Progenitor cell of endocrine pancreas (in vitro differentiated cells): ENCODE measurements at regions not wholly inside any gene's neighbourhood (a gene's known extent, or its start where the extent isn't known, plus 50 kb on each side); places are given as distances from the start of the nearest gene placed in this dataset.

Source experiments
- DNase-seq: peaks from one replicate; pipeline ENCODE4 v3.0.0; 2021; ENCODE audit warnings: low spot score; ENCODE audit not compliant: unreplicated experiment
- H3K27ac Mint-ChIP-seq: 2 replicates; pipeline ENCODE4 v1.8.0; 2021; ENCODE audit warnings: mild to moderate bottlenecking, moderate library complexity, mixed read lengths
- H3K27me3 Mint-ChIP-seq: 2 replicates; pipeline ENCODE4 v1.8.0; 2021; ENCODE audit warnings: mixed read lengths
- H3K36me3 Mint-ChIP-seq: 2 replicates; pipeline ENCODE4 v1.8.0; 2022; ENCODE audit warnings: mixed read lengths; ENCODE audit not compliant: insufficient read depth
- H3K4me1 Mint-ChIP-seq: 2 replicates; pipeline ENCODE4 v1.8.0; 2021; ENCODE audit warnings: low read depth, mixed read lengths
- H3K4me3 Mint-ChIP-seq: 2 replicates; pipeline ENCODE4 v1.8.0; 2021; ENCODE audit warnings: low read depth, mild to moderate bottlenecking, moderate library complexity, mixed read lengths
- H3K9me3 Mint-ChIP-seq: 2 replicates; pipeline ENCODE4 v1.8.0; 2021; ENCODE audit warnings: low read depth, mixed read lengths
- CTCF ChIP-seq: fragments of 200-600 bp; sonication (generic); IDR thresholded peaks from one replicate; pipeline ENCODE4 v1.5.0; 2021; ENCODE audit warnings: antibody characterized with exemption, mild to moderate bottlenecking; ENCODE audit not compliant: unreplicated experiment

GRCh38 chr10:24009736-24010135, 199.2 kb upstream of the KIAA1217 start:
- Mint-ChIP-seq H3K27me3 (no peaks in the 10 kb centered on the region), H3K27ac (no peak overlapping the region), H3K4me3 (no peak overlapping the region), H3K9me3 (no peaks in the 10 kb centered on the region), H3K36me3 (no peaks in the 10 kb centered on the region), H3K4me1 (peaks cover 14% of the 10 kb centered on the region)
- DNase-seq, result no peak
- TF ChIP-seq CTCF, result no peak

GRCh38 chr10:24010436-24010970, 198.4 kb upstream of the KIAA1217 start:
- no peaks in the 10 kb centered on the region for H3K9me3 Mint-ChIP-seq
- no peak for DNase-seq
- no peak overlapping the region for H3K27ac Mint-ChIP-seq
- no peaks in the 10 kb centered on the region for H3K36me3 Mint-ChIP-seq
- H3K4me1 Mint-ChIP-seq, result peaks cover 14% of the 10 kb centered on the region
- no peaks in the 10 kb centered on the region for H3K27me3 Mint-ChIP-seq
- TF ChIP-seq CTCF, result no peak
- H3K4me3 Mint-ChIP-seq, result no peak overlapping the region

GRCh38 chr10:24012249-24012803, 196.6 kb upstream of the KIAA1217 start:
- no peak overlapping the region for H3K4me3 Mint-ChIP-seq
- H3K27me3 Mint-ChIP-seq, result no peaks in the 10 kb centered on the region
- TF ChIP-seq CTCF, result no peak
- no peaks in the 10 kb centered on the region for H3K36me3 Mint-ChIP-seq
- no peak overlapping the region for H3K27ac Mint-ChIP-seq
- no peak for DNase-seq
- peaks cover 14% of the 10 kb centered on the region for H3K4me1 Mint-ChIP-seq
- no peaks in the 10 kb centered on the region for H3K9me3 Mint-ChIP-seq

GRCh38 chr10:24027107-24027506, 181.8 kb upstream of the KIAA1217 start:
- no peaks in the 10 kb centered on the region for H3K27me3 Mint-ChIP-seq
- DNase-seq, result no peak
- no peaks in the 10 kb centered on the region for H3K36me3 Mint-ChIP-seq
- peaks cover 1% of the 10 kb centered on the region for H3K4me1 Mint-ChIP-seq
- no peak overlapping the region for H3K4me3 Mint-ChIP-seq
- no peak for TF ChIP-seq CTCF
- H3K9me3 Mint-ChIP-seq, result no peaks in the 10 kb centered on the region
- H3K27ac Mint-ChIP-seq, result no peak overlapping the region

GRCh38 chr10:24034571-24034970, 174.4 kb upstream of the KIAA1217 start:
- Mint-ChIP-seq H3K9me3 (no peaks in the 10 kb centered on the region), H3K27ac (no peak overlapping the region), H3K4me1 (peaks cover 2% of the 10 kb centered on the region), H3K36me3 (no peaks in the 10 kb centered on the region), H3K27me3 (no peaks in the 10 kb centered on the region), H3K4me3 (no peak overlapping the region)
- DNase-seq, result no peak
- no peak for TF ChIP-seq CTCF
